HG02973 (cell line): ENCODE measurements at regions not wholly inside any gene's neighbourhood (a gene's known extent, or its start where the extent isn't known, plus 50 kb on each side); places are given as distances from the start of the nearest gene placed in this dataset.
"Not testable (repeated sequence)": the region's sequence is repeated elsewhere in the genome, so short reads cannot be mapped to it uniquely, and the experiment has no call there.

ENCODE experiments used
- ATAC-seq: cut with Tn5 transposase; IDR thresholded peaks from one replicate; pipeline ENCODE4 v1.9.1; 2021; ENCODE audit warnings: moderate library complexity; ENCODE audit not compliant: unreplicated experiment

- not testable (repeated sequence) for ATAC-seq
Measured at GRCh38 chr9:91021656-91022055, 220.0 kb downstream of the SYK start.

DNA sequence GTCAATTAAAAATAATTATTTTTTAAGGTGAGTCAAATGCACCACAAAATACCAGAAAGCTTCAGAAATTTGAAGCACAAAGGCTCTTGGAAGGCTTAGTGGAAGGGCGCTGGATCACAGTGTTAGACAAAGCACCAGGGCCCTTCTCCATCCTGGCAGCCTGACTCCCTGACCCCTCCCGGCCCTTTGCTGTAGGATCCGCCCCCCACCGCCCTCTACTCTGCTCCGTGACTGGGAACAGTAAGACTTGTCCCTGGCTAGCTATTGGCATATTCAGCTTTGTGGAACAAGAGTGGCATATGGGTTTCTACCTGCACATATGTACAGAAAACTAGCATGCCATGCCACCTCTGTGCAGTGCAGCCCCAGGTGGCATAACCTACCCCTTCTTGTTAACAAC lies 222.1 kb downstream of the SYK start:
- no peak for ATAC-seq

DNA sequence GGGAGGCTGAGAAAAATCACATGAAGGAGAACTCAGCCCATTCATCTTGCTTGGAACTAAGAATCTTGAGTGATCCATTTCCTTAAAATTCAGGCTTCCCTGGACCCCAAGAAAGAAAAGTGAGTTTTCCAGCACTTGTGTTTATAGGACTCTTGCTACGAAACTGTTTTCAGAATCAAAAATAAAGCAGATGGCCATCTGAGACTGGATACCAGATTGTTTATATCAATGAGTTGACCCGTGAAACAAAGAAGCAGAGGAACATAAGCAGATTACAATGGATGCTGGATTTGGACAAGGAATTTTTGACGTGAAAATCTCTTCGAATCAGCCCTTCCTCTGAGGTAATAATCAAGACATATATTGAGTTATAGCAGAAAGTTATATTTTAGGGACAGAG lies 223.2 kb downstream of the SYK start:
- no peak for ATAC-seq

DNA sequence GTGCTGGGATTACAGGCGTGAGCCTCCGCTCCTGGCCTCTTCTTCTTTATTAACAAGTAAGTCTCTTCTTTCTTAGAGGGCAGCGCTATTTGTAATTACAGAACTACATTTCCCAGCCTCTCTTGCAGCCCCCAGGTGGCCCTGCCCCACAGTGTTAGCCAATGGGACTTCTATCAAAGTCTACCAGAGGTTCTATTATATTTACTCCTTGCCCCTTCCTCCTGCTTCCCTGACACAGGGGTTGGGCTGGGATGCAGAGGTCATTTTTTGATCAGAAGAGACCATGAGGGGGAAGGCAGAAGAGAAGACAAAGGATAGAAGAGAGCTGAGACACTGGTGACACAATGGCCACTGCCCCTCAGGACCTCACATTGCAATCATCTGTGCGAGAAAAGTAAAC lies 224.2 kb downstream of the SYK start:
- ATAC-seq = no peak

DNA sequence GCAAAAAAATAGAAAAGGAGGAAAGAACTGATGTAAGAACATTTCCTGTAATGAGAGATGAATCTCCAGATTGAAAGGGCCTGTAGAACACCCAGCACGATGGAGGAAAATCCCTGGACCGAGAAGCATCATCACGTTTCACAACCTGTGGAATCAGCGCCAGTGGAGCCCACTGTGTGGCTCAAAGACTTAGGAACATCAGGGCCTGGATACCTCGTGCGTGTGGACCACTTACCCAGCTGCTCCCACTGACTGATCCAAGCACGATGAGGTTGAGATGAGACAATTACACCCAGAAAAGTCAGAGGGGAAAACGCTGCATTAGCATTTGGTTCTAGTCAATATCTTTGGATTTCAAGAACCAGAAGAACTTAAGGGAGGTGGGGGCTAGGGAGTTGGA lies 224.6 kb downstream of the SYK start:
- no peak for ATAC-seq

- ATAC-seq = no peak
Measured at GRCh38 chr9:91027005-91027404, 225.4 kb downstream of the SYK start.

DNA sequence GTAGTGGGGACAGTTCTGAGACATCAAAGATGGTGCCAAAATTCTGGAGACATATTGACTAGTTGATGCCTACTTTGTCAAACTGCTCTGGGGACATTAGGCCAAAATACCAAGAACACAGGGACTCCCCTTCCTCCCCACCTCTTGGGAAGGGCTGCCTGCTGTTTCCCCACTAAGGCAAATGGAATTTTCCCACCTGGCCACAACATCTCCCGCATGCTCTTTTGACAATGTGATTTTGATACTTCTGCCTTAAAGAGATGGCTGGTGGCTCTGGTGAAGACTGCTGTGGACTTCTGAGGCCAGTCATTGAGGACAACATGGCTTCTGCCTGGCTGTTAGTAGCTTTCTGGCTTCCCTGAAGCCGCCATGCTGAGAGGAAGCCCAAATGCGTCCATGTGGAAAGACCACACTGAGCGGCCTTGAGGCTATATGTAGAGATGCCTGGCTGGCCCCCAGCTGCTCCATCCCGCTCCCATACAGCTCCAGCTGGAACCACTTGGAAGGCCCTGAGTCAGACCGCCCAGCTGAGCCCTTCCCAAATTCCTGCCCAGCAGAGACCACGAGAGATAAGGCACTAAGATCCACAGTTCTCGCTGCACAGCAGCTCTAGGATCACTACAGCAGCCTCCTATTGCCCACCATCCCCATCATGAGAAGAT lies 226.7 kb downstream of the SYK start:
- ATAC-seq = no peak

GRCh38 chr9:91029650-91030361 lies 228.2 kb downstream of the SYK start:
- ATAC-seq = no peak

- no peak for ATAC-seq
Measured at GRCh38 chr9:91032121-91032531, 230.5 kb downstream of the SYK start.

DNA sequence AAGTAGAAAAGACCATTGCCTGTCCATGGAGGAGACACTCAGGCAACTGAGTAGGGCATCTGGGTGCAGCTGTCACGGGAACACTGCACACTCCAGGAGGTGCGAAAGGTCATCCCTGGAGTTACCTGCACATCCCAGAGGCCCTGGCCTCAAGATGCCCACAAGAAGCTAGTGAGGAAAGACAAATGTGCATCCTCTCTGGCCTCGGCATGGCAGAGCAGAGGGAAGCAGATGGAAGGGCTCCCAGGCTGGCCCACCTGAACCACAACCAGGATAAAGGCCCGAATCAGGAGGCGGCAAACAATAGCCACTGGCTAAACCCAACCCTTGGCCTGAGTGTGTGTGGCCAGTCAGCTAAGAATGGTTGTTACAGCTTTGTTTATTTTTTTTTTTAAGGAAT lies 231.7 kb downstream of the SYK start:
- ATAC-seq = no peak

GRCh38 chr9:91033797-91034196 lies 232.2 kb downstream of the SYK start:
- ATAC-seq = no peak

GRCh38 chr9:91034521-91034920 lies 232.9 kb downstream of the SYK start:
- no peak for ATAC-seq

GRCh38 chr9:91034976-91035824 lies 233.6 kb downstream of the SYK start:
- ATAC-seq = no peak

DNA sequence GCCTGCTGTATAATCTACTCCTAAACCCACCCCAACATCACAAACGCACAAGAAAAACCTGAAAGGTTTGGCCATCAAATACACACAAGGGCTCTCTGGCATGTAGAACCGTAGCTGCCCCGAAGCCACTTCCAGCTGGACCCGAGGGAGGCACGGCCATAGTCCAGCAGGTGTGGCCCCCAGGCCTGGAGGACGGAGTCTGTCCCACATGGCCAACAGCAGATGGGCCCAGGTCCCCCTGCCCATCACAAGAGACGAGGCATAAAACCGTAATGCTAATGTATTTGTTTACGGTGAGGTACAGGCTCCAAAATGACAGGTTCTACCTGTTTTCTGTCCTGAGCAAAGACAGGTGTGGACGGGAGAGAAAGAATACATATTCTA lies 234.2 kb downstream of the SYK start:
- ATAC-seq = no peak

GRCh38 chr9:91036356-91036755 lies 234.7 kb downstream of the SYK start:
- no peak for ATAC-seq

DNA sequence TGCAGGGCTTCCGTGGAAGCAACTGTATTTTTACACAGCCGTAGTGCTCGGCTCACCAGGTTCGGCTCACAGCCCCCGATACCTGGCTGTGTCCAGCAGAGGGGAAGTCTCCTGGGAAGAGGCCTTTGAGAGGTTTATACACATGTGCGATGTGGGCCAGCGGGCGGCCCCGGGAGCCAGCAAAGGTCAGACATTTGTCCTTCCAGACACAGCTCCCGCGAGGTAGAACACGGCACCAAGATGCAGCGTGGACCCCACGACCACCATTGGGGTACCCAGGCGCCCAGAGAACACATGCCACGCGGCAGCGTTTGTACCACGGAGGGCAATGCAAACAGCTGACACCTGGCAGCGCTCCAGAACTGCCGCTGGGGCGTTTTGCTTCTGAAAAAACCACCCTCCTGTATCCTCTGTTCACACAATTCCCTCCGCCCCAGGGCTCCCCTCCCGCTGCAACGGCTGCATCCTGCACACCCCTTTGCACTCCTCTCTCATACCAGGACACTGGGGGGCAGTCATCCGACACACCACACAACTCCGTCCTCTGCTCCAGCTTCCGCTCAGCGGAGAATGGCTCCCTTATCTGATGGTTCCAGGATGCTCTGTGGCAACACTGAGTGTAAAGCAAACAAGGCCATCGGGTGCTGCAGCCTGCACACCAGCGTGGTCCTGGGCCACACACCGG lies 235.3 kb downstream of the SYK start:
- ATAC-seq = no peak

GRCh38 chr9:91037511-91038482 lies 236.2 kb downstream of the SYK start:
- no peak for ATAC-seq

GRCh38 chr9:91038483-91039124 lies 237.0 kb downstream of the SYK start:
- no peak for ATAC-seq

- no peak for ATAC-seq
Measured at GRCh38 chr9:91039125-91039834, 237.7 kb downstream of the SYK start.
